ENCODE measurements at regions not wholly inside any gene's neighbourhood (a gene's known extent, or its start where the extent isn't known, plus 50 kb on each side); places are given as distances from the start of the nearest gene placed in this dataset.

DNA sequence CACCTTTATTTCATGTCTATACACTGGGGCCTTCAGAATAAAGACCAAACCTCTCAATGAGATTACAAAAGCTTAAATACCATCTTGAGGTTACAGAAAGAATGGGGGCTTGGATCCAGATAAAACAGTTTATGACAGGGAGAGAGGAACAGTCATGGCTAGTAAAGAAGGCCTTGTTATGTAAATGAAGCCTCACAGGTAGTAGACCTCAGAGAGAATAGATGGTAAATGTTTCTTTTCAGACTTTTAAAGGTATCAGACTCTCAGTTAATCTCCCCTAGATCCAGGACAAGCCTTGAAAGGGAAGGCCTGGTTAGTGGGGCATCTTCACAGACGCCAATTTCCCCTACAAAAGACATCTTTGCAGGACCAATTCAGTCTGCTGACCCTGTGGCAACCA, 1325.6 kb downstream of the HACE1 start:
- intact Hi-C loops (cut with DNase I) = no loop called here
- WGBS, 4 donors = 73 to 92% (median 78%) methylated on average over 1 of the region's 1 CpG
- TF ChIP-seq POLR2A (IDR thresholded peaks at IDR 0.05) = no peak
- TF ChIP-seq, protein P1, sequence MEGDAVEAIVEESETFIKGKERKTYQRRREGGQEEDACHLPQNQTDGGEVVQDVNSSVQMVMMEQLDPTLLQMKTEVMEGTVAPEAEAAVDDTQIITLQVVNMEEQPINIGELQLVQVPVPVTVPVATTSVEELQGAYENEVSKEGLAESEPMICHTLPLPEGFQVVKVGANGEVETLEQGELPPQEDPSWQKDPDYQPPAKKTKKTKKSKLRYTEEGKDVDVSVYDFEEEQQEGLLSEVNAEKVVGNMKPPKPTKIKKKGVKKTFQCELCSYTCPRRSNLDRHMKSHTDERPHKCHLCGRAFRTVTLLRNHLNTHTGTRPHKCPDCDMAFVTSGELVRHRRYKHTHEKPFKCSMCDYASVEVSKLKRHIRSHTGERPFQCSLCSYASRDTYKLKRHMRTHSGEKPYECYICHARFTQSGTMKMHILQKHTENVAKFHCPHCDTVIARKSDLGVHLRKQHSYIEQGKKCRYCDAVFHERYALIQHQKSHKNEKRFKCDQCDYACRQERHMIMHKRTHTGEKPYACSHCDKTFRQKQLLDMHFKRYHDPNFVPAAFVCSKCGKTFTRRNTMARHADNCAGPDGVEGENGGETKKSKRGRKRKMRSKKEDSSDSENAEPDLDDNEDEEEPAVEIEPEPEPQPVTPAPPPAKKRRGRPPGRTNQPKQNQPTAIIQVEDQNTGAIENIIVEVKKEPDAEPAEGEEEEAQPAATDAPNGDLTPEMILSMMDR (IDR thresholded peaks at IDR 0.05) = no peak
- no peak for DNase-seq
- Histone ChIP-seq H3K4me1 (replicated peaks in 1 of 2) (no peaks in the 10 kb centered on the region), H3K36me3 (replicated peaks in 1 of 2) (no peaks in the 10 kb centered on the region), H3K27me3 (no peaks in the 10 kb centered on the region), H3K27ac (no peak overlapping the region), H3K9me3 (replicated peaks in 1 of 3) (no peaks in the 10 kb centered on the region), H3K4me3 (no peak overlapping the region)

DNA sequence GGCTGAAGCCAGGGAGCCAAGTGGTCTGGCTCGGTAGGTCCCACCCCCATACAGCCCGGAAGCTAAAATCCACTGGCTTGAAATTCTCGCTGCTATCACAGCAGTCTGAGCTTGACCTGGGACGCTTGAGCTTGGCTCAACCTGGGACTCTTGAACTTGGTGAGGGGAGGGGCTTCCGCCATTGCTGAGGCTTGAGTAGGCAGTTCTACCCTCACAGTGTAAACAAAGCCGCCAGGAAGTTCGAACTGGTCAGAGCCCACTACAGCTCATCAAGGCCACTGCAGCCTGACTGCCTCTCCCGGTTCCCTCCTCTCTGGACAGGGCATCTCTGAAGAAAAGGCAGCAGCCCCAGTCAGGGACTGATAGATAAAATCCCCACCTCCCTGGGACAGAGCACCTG, 1337.7 kb downstream of the HACE1 start:
- WGBS, 4 donors = 71 to 84% (median 76%) methylated on average over 7 to 8 of the region's 8 CpGs
- Histone ChIP-seq H3K36me3 (replicated peaks in 1 of 2) (no peaks in the 10 kb centered on the region), H3K27ac (no peak overlapping the region), H3K9me3 (replicated peaks in 1 of 3) (no peaks in the 10 kb centered on the region), H3K27me3 (no peaks in the 10 kb centered on the region), H3K4me1 (replicated peaks in 1 of 2) (no peaks in the 10 kb centered on the region), H3K4me3 (no peak overlapping the region)
- no peak for DNase-seq
- TF ChIP-seq, protein P1 (IDR thresholded peaks at IDR 0.05) = no peak
- TF ChIP-seq POLR2A (IDR thresholded peaks at IDR 0.05) = no peak
- intact Hi-C loops (cut with DNase I) = no loop called here

DNA sequence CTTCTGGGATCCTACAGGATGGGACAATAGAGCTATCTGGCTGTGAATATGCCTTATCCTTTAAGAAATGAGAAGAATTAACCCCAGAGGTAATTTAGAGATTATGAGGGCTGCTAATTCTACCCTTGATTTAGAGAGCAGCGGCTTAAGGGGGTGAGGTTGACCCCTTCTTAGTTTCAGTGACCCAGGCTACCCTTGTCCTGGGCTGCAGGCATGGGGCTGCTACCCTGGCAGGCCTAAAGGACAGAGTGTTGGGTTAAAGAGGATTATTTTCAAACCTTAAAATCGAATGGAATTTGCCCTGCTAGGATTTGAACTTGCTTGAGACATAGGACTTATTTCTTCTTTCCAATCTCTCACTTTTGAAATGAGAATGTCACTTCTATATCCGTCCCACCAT, 1343.4 kb downstream of the HACE1 start:
- no peak for DNase-seq
- 54 to 65% (median 58%) methylated on average over 3 of the region's 3 CpGs for WGBS, 4 donors

GRCh38 chr6:103507052-103507451, 1352.7 kb downstream of the HACE1 start:
- Histone ChIP-seq H3K4me1 (replicated peaks in 1 of 2) (no peaks in the 10 kb centered on the region), H3K27ac (no peak overlapping the region), H3K36me3 (replicated peaks in 1 of 2) (no peaks in the 10 kb centered on the region), H3K9me3 (replicated peaks in 1 of 3) (no peaks in the 10 kb centered on the region), H3K27me3 (no peaks in the 10 kb centered on the region), H3K4me3 (no peak overlapping the region)
- TF ChIP-seq POLR2A (IDR thresholded peaks at IDR 0.05) = no peak
- TF ChIP-seq, protein P1 (IDR thresholded peaks at IDR 0.05) = no peak
- DNase-seq = no peak
- intact Hi-C loops (cut with DNase I) = no loop called here

More for the DNA sequence above, 1343.4 kb downstream of the HACE1 start:
- intact Hi-C loops (cut with DNase I) = no loop called here
- Histone ChIP-seq H3K4me1 (replicated peaks in 1 of 2) (no peaks in the 10 kb centered on the region), H3K4me3 (no peak overlapping the region), H3K36me3 (replicated peaks in 1 of 2) (no peaks in the 10 kb centered on the region), H3K27me3 (no peaks in the 10 kb centered on the region), H3K27ac (no peak overlapping the region), H3K9me3 (replicated peaks in 1 of 3) (no peaks in the 10 kb centered on the region)
- TF ChIP-seq, protein P1 (IDR thresholded peaks at IDR 0.05) = no peak
- TF ChIP-seq POLR2A (IDR thresholded peaks at IDR 0.05) = no peak
